DOHH2 (cell line): ENCODE measurements at regions not wholly inside any gene's neighbourhood (a gene's known extent, or its start where the extent isn't known, plus 50 kb on each side); places are given as distances from the start of the nearest gene placed in this dataset.

Experiments
- H3F3A ChIP-seq: fragments of 200-600 bp; sonication (generic), shearing (Covaris generic); 2 replicates; pipeline ENCODE4 v1.6.0; 2016; ENCODE audit warnings: antibody characterized with exemption, mild to moderate bottlenecking; ENCODE audit not compliant: control insufficient read depth, insufficient read depth
- H3K27ac ChIP-seq: fragments of 200-600 bp; sonication (generic); 2 replicates; pipeline ENCODE4 v1.5.1; 2014; ENCODE audit warnings: low read depth, mild to moderate bottlenecking, low read length, moderate library complexity
- H3K27me3 ChIP-seq: fragments of 200-600 bp; sonication (generic); 2 replicates; pipeline ENCODE4 v1.6.1; 2014; ENCODE audit warnings: mild to moderate bottlenecking, low read length, mixed read lengths; ENCODE audit not compliant: control insufficient read depth
- H3K36me3 ChIP-seq: fragments of 200-600 bp; sonication (generic); 2 replicates; pipeline ENCODE4 v1.6.1; 2014; ENCODE audit warnings: mild to moderate bottlenecking, low read length, moderate library complexity, mixed read lengths; ENCODE audit not compliant: control insufficient read depth
- H3K4me1 ChIP-seq: fragments of 200-600 bp; sonication (generic); 2 replicates; pipeline ENCODE4 v1.6.1; 2014; ENCODE audit warnings: mild to moderate bottlenecking, low read length, mixed read lengths; ENCODE audit not compliant: control insufficient read depth
- H3K4me2 ChIP-seq: fragments of 200-600 bp; sonication (generic); 2 replicates; pipeline ENCODE4 v1.6.0; 2014; ENCODE audit warnings: mild to moderate bottlenecking, low read length, moderate library complexity
- H3K4me3 ChIP-seq: fragments of 200-600 bp; sonication (generic); 2 replicates; pipeline ENCODE4 v1.5.1; 2014; ENCODE audit warnings: mild to moderate bottlenecking, low read length, mixed read lengths
- H3K79me2 ChIP-seq: fragments of 200-600 bp; sonication (generic); 2 replicates; pipeline ENCODE4 v1.6.1; 2014; ENCODE audit warnings: mild to moderate bottlenecking, low read length, mixed read lengths; ENCODE audit not compliant: control insufficient read depth
- H3K9me2 ChIP-seq: fragments of 200-600 bp; sonication (generic); replicated peaks from 2 replicates; pipeline ENCODE4 v1.6.1; 2014; ENCODE audit warnings: mild to moderate bottlenecking, low read length, mixed read lengths; ENCODE audit not compliant: control insufficient read depth
- H3K9me3 ChIP-seq: fragments of 200-600 bp; sonication (generic); 2 replicates; pipeline ENCODE4 v1.6.1; 2014; ENCODE audit warnings: antibody characterized with exemption, low read length, mixed read lengths; ENCODE audit not compliant: control insufficient read depth, insufficient read depth
- H4K20me1 ChIP-seq: fragments of 200-600 bp; sonication (generic); 2 replicates; pipeline ENCODE4 v1.6.0; 2014; ENCODE audit warnings: low read depth, mild to moderate bottlenecking, antibody characterized with exemption, low read length, moderate library complexity; ENCODE audit not compliant: control insufficient read depth, insufficient read depth
- EZH2phosphoT487 ChIP-seq: fragments of 200-600 bp; sonication (generic); IDR thresholded peaks from 2 replicates; pipeline ENCODE4 v1.6.1; 2017; ENCODE audit warnings: borderline replicate concordance, mild to moderate bottlenecking, antibody characterized with exemption, low read length, moderate library complexity, mixed read lengths
- TF ChIP-seq, protein P1 (sequence below): fragments of 200-600 bp; sonication (generic); IDR thresholded peaks from one replicate; pipeline ENCODE4 v1.5.1; 2014; ENCODE audit warnings: antibody characterized with exemption, mild to moderate bottlenecking, low read depth, low read length; ENCODE audit not compliant: poor library complexity, severe bottlenecking

DNA sequence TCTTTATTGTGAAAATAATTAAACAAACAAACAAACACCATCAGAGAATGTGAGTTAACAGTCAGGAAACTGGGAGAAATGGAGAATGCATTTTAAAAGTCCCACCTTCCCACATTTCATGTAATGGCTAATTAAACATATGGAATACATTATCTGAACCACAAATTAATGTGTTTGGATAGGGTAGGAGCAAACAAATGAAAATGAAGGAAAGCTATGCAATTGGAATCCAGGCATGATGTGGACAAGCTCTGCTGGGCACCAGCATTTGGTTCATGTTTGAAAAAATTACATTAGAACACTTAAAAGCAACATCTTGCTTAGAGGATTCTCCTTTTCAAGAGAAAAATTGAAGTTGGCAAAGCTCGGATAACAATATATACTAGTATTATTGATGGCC, 628.1 kb downstream of the LMO4 start:
- Histone ChIP-seq H3K4me2 (no peak overlapping the region), H3K9me2 (no peaks in the 10 kb centered on the region), H3K27ac (no peak overlapping the region), H3K27me3 (no peaks in the 10 kb centered on the region), H3K9me3 (no peaks in the 10 kb centered on the region), H3F3A (no peaks in the 10 kb centered on the region), H4K20me1 (no peaks in the 10 kb centered on the region), H3K79me2 (no peaks in the 10 kb centered on the region), H3K36me3 (no peaks in the 10 kb centered on the region), H3K4me3 (no peak overlapping the region), H3K4me1 (peaks cover 23% of the 10 kb centered on the region)
- TF ChIP-seq EZH2phosphoT487 = no peak
- TF ChIP-seq, protein P1, sequence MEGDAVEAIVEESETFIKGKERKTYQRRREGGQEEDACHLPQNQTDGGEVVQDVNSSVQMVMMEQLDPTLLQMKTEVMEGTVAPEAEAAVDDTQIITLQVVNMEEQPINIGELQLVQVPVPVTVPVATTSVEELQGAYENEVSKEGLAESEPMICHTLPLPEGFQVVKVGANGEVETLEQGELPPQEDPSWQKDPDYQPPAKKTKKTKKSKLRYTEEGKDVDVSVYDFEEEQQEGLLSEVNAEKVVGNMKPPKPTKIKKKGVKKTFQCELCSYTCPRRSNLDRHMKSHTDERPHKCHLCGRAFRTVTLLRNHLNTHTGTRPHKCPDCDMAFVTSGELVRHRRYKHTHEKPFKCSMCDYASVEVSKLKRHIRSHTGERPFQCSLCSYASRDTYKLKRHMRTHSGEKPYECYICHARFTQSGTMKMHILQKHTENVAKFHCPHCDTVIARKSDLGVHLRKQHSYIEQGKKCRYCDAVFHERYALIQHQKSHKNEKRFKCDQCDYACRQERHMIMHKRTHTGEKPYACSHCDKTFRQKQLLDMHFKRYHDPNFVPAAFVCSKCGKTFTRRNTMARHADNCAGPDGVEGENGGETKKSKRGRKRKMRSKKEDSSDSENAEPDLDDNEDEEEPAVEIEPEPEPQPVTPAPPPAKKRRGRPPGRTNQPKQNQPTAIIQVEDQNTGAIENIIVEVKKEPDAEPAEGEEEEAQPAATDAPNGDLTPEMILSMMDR = no peak

DNA sequence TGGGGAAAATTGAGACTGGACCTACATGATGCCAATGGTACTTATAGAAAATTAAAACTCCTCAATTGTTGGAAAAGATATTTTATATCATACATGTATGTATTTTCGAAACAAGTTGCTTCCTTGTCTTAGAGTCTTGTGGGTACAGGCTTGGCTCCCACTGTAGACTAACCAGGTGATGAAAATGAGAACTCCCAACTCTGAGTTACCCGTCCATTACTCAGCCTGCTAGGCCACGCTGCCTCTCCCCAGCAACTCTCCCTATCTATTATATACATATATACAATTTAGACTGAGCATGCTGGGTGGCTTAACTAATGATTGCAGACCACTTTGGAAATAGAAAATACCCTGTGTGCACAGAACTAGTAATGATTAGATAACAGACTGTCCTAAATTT, 628.7 kb downstream of the LMO4 start:
- Histone ChIP-seq H3K36me3 (no peaks in the 10 kb centered on the region), H3K27me3 (no peaks in the 10 kb centered on the region), H3F3A (no peaks in the 10 kb centered on the region), H3K27ac (no peak overlapping the region), H3K79me2 (no peaks in the 10 kb centered on the region), H4K20me1 (no peaks in the 10 kb centered on the region), H3K4me3 (no peak overlapping the region), H3K9me2 (no peaks in the 10 kb centered on the region), H3K4me2 (no peak overlapping the region), H3K4me1 (peaks cover 17% of the 10 kb centered on the region), H3K9me3 (no peaks in the 10 kb centered on the region)
- TF ChIP-seq, protein P1 = no peak
- no peak for TF ChIP-seq EZH2phosphoT487

GRCh38 chr1:87958201-87958600, 629.5 kb downstream of the LMO4 start:
- Histone ChIP-seq H3K9me3 (no peaks in the 10 kb centered on the region), H3K4me3 (no peak overlapping the region), H4K20me1 (no peaks in the 10 kb centered on the region), H3K36me3 (no peaks in the 10 kb centered on the region), H3K27ac (no peak overlapping the region), H3K4me1 (peaks cover 10% of the 10 kb centered on the region), H3K79me2 (no peaks in the 10 kb centered on the region), H3K4me2 (no peak overlapping the region), H3K27me3 (no peaks in the 10 kb centered on the region), H3K9me2 (no peaks in the 10 kb centered on the region), H3F3A (no peaks in the 10 kb centered on the region)
- TF ChIP-seq, protein P1 = no peak
- TF ChIP-seq EZH2phosphoT487 = no peak

- no peak overlapping the region for H3K4me2 ChIP-seq
- no peaks in the 10 kb centered on the region for H3F3A ChIP-seq
- TF ChIP-seq, protein P1 = no peak
- TF ChIP-seq EZH2phosphoT487 = no peak
- H3K9me3 ChIP-seq = no peaks in the 10 kb centered on the region
- no peak overlapping the region for H3K27ac ChIP-seq
- no peaks in the 10 kb centered on the region for H3K27me3 ChIP-seq
- H3K36me3 ChIP-seq = no peaks in the 10 kb centered on the region
- peaks cover 5% of the 10 kb centered on the region for H3K4me1 ChIP-seq
- H3K79me2 ChIP-seq = no peaks in the 10 kb centered on the region
- no peaks in the 10 kb centered on the region for H4K20me1 ChIP-seq
- no peaks in the 10 kb centered on the region for H3K9me2 ChIP-seq
- H3K4me3 ChIP-seq = no peak overlapping the region
Observed at GRCh38 chr1:87958716-87959115, 630.0 kb downstream of the LMO4 start.
